ENCODE measurements at regions not wholly inside any gene's neighbourhood (a gene's known extent, or its start where the extent isn't known, plus 50 kb on each side); places are given as distances from the start of the nearest gene placed in this dataset.

GRCh38 chrX:131477498-131477897 lies 66.4 kb upstream of the OR13H1 start:
- Mint-ChIP-seq H3K27ac (ENCODE audit: unreplicated experiment) (no peak overlapping the region), H3K4me1 (ENCODE audit: low read depth, unreplicated experiment) (no peaks in the 10 kb centered on the region), H3K27me3 (ENCODE audit: unreplicated experiment) (no peaks in the 10 kb centered on the region), H3K9me3 (ENCODE audit: low read depth, unreplicated experiment) (peaks cover 23% of the 10 kb centered on the region), H3K36me3 (ENCODE audit: insufficient read depth, unreplicated experiment) (no peaks in the 10 kb centered on the region), H3K4me3 (ENCODE audit: low read depth, unreplicated experiment) (no peak overlapping the region)
- DNase-seq: no peak
- intact Hi-C loops (cut with micrococcal nuclease; ENCODE audit: unreplicated experiment): no loop called here
- no TSS peak for BruUV-seq (replicated peaks)
- CTCF ChIA-PET: no interaction called here
- TF ChIP-seq CTCF (IDR thresholded peaks at IDR 0.05; ENCODE audit: unreplicated experiment): no peak
